ENCODE measurements at regions not wholly inside any gene's neighbourhood (a gene's known extent, or its start where the extent isn't known, plus 50 kb on each side); places are given as distances from the start of the nearest gene placed in this dataset.

GRCh38 chr11:91314521-91314920, 910.1 kb upstream of the FAT3 start:
- TF ChIP-seq, protein P1, sequence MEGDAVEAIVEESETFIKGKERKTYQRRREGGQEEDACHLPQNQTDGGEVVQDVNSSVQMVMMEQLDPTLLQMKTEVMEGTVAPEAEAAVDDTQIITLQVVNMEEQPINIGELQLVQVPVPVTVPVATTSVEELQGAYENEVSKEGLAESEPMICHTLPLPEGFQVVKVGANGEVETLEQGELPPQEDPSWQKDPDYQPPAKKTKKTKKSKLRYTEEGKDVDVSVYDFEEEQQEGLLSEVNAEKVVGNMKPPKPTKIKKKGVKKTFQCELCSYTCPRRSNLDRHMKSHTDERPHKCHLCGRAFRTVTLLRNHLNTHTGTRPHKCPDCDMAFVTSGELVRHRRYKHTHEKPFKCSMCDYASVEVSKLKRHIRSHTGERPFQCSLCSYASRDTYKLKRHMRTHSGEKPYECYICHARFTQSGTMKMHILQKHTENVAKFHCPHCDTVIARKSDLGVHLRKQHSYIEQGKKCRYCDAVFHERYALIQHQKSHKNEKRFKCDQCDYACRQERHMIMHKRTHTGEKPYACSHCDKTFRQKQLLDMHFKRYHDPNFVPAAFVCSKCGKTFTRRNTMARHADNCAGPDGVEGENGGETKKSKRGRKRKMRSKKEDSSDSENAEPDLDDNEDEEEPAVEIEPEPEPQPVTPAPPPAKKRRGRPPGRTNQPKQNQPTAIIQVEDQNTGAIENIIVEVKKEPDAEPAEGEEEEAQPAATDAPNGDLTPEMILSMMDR (conservative IDR thresholded peaks at IDR 0.05 in 1 of 2, IDR thresholded peaks at IDR 0.05 in 1 of 2; ENCODE audit: extremely low read depth in 1 of 2, insufficient read depth in 1 of 2, low read depth in 1 of 2, low read length in 2 of 2), result no peak
- no peak for TF ChIP-seq EZH2 (IDR thresholded peaks at IDR 0.05; ENCODE audit: borderline replicate concordance, low read length)
